GM12864 (cell line): ENCODE measurements at regions not wholly inside any gene's neighbourhood (a gene's known extent, or its start where the extent isn't known, plus 50 kb on each side); places are given as distances from the start of the nearest gene placed in this dataset.

Source experiments
- DNase-seq: peaks from one replicate; pipeline ENCODE4 v3.0.0-alpha.2; 2011; ENCODE audit warnings: low read depth
- H3K4me3 ChIP-seq: 2 replicates; pipeline ENCODE4 v1.5.1; 2011; ENCODE audit warnings: mild to moderate bottlenecking, low read depth, low read length, control low read depth
- TF ChIP-seq, protein P1 (sequence below): IDR thresholded peaks from 2 replicates; pipeline ENCODE4 v1.5.1; 2011; ENCODE audit warnings: low read depth, mild to moderate bottlenecking, moderate library complexity, low read length, control low read depth, inconsistent platforms; ENCODE audit errors: missing control alignments

- no peak for DNase-seq
- H3K4me3 ChIP-seq: no peak overlapping the region
- TF ChIP-seq, protein P1, sequence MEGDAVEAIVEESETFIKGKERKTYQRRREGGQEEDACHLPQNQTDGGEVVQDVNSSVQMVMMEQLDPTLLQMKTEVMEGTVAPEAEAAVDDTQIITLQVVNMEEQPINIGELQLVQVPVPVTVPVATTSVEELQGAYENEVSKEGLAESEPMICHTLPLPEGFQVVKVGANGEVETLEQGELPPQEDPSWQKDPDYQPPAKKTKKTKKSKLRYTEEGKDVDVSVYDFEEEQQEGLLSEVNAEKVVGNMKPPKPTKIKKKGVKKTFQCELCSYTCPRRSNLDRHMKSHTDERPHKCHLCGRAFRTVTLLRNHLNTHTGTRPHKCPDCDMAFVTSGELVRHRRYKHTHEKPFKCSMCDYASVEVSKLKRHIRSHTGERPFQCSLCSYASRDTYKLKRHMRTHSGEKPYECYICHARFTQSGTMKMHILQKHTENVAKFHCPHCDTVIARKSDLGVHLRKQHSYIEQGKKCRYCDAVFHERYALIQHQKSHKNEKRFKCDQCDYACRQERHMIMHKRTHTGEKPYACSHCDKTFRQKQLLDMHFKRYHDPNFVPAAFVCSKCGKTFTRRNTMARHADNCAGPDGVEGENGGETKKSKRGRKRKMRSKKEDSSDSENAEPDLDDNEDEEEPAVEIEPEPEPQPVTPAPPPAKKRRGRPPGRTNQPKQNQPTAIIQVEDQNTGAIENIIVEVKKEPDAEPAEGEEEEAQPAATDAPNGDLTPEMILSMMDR: no peak
Measured at GRCh38 chr11:43585877-43586608, 94.5 kb upstream of the HSD17B12 start.

DNA sequence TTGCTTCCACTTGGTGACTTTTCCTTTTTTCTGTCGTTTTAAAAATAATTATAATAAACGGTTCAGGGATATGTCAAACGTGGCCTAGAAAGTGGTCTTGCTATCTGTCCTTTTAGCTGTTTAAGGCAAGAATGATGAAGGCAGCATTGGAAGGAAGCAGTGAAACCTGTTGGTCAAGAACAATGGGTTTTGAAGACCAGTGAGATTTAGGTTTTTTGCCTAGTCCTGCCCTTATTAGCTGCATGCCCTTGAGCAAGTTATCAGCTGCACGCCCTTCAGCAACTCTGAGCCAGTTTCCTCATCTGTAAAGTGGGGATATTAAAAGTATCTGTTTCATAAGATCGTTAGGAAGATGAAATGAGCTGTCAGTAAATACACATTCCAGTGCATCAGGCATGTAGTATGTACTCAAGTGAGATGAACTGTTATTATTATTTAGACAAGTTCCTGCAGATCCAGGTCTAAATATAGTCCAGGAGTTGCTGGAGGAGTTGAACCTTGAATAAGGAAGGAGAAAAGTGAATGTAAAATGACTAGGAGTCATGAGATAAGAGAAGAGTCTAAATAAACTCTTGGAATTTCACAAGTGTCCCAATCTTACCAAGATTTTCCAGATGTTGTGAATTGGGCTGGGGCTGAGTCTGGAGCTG is 90.8 kb upstream of the HSD17B12 start:
- DNase-seq: no peak
- no peak overlapping the region for H3K4me3 ChIP-seq
- TF ChIP-seq, protein P1: no peak

GRCh38 chr11:43601511-43601910 is 79.0 kb upstream of the HSD17B12 start:
- DNase-seq: no peak
- no peak overlapping the region for H3K4me3 ChIP-seq
- TF ChIP-seq, protein P1: no peak

GRCh38 chr11:43602670-43603069 is 77.9 kb upstream of the HSD17B12 start:
- TF ChIP-seq, protein P1: no peak

GRCh38 chr11:43614214-43614613 is 66.3 kb upstream of the HSD17B12 start:
- no peak overlapping the region for H3K4me3 ChIP-seq
- no peak for DNase-seq
- TF ChIP-seq, protein P1: no peak

More at GRCh38 chr11:43602670-43603069, 77.9 kb upstream of the HSD17B12 start:
- DNase-seq: no peak
- H3K4me3 ChIP-seq: no peak overlapping the region

DNA sequence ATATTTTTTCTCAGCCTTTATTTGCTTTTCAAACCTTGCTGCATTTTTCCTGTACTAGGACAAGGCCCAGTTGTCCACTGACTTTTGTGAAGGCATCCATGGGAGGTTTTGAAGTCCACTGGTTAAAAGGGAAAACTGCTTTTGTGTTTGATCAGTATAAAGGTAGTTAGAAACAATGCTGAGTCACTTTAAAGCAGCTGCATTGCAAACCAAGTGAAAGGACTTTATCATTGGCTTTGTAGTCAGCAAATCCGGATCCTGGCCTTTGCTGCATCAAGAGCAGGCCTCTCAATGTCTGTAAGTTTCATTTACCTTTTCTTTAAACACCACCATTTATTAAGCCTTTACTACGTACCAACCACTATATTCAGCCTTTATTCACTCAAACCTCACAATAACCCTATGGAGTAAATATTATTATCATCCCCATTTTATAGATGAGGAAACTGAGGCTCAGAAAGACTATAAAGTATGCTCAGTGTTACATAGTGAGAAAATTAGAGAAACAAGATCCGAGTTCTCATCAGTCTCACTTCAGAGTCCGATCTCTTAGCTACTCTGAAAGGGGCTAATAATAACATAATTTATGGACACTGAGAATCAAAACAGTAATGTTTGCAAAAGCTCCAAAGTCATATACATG is 60.6 kb upstream of the HSD17B12 start:
- no peak overlapping the region for H3K4me3 ChIP-seq
- DNase-seq: no peak
- TF ChIP-seq, protein P1: no peak

- TF ChIP-seq, protein P1: no peak
- DNase-seq: no peak
- H3K4me3 ChIP-seq: no peak overlapping the region
Measured at GRCh38 chr11:43626798-43627197, 53.7 kb upstream of the HSD17B12 start.
